Smooth muscle cell (in vitro differentiated cells): ENCODE measurements at regions not wholly inside any gene's neighbourhood (a gene's known extent, or its start where the extent isn't known, plus 50 kb on each side); places are given as distances from the start of the nearest gene placed in this dataset.

Source experiments
- DNase-seq: peaks from one replicate; lab custom pipeline; 2025; ENCODE audit not compliant: unreplicated experiment; lab: John Stamatoyannopoulos, UW
- H2AFZ ChIP-seq: fragments of 200-600 bp; sonication (generic); 2 replicates; pipeline ENCODE4 v1.6.0; 2016; ENCODE audit warnings: antibody characterized with exemption, low read depth, mild to moderate bottlenecking
- H3F3A ChIP-seq: fragments of 200-600 bp; sonication (generic); 2 replicates; pipeline ENCODE4 v1.6.0; 2017; ENCODE audit warnings: antibody characterized with exemption, low read depth
- H3K27ac ChIP-seq: fragments of 200-600 bp; sonication (generic); 2 replicates; pipeline ENCODE4 v1.5.1; 2016; ENCODE audit warnings: low read depth, mild to moderate bottlenecking
- H3K27me3 ChIP-seq: fragments of 200-600 bp; sonication (generic); 2 replicates; pipeline ENCODE4 v1.6.1; 2016; ENCODE audit warnings: low read depth, mild to moderate bottlenecking
- H3K36me3 ChIP-seq: fragments of 200-600 bp; sonication (generic); 2 replicates; pipeline ENCODE4 v1.5.1; 2016; ENCODE audit warnings: low read depth
- H3K4me1 ChIP-seq: fragments of 200-600 bp; sonication (generic); 2 replicates; pipeline ENCODE4 v1.5.1; 2016; ENCODE audit warnings: low read depth
- H3K4me2 ChIP-seq: fragments of 200-600 bp; sonication (generic); 2 replicates; pipeline ENCODE4 v1.6.0; 2016; ENCODE audit warnings: mild to moderate bottlenecking
- H3K4me3 ChIP-seq: fragments of 200-600 bp; sonication (generic); 2 replicates; pipeline ENCODE4 v1.5.1; 2016; ENCODE audit warnings: mild to moderate bottlenecking
- H3K79me2 ChIP-seq: fragments of 200-600 bp; sonication (generic); 2 replicates; pipeline ENCODE4 v1.6.0; 2016; ENCODE audit warnings: low read depth, mild to moderate bottlenecking
- H3K9ac ChIP-seq: fragments of 200-600 bp; sonication (generic); 2 replicates; pipeline ENCODE4 v1.6.0; 2016; ENCODE audit warnings: low read depth
- H3K9me3 ChIP-seq: fragments of 200-600 bp; sonication (generic); replicated peaks from 2 replicates; pipeline ENCODE4 v1.5.1; 2016; ENCODE audit warnings: low read depth
- H4K20me1 ChIP-seq: fragments of 200-600 bp; sonication (generic); 2 replicates; pipeline ENCODE4 v1.6.0; 2016; ENCODE audit warnings: low read depth
- CTCF ChIP-seq: fragments of 200-600 bp; sonication (generic); IDR thresholded peaks from 2 replicates; pipeline ENCODE4 v1.5.1; 2017; ENCODE audit warnings: borderline replicate concordance, mild to moderate bottlenecking, antibody characterized with exemption; ENCODE audit not compliant: insufficient read depth, poor library complexity, severe bottlenecking
- WGBS: methylation state at CpG from one replicate; pipeline ENCODE4 v1.1.7; 2016; ENCODE audit warnings: low lambda C conversion rate; 5-methylcytosine and 5-hydroxymethylcytosine counted together

GRCh38 chr2:43105586-43106558 is 120.5 kb downstream of the ZFP36L2 start:
- no peak for DNase-seq
- Histone ChIP-seq H3K27ac (peak overlapping the region; percentile 44), H3K79me2 (no peaks in the 10 kb centered on the region), H3K4me2 (no peak overlapping the region), H4K20me1 (no peaks in the 10 kb centered on the region), H3K36me3 (no peaks in the 10 kb centered on the region), H3F3A (peaks cover 9% of the 10 kb centered on the region), H3K9me3 (no peaks in the 10 kb centered on the region), H2AFZ (peak overlapping the region; percentile 53), H3K4me3 (no peak overlapping the region), H3K27me3 (no peaks in the 10 kb centered on the region), H3K4me1 (peaks cover 53% of the 10 kb centered on the region), H3K9ac (no peak overlapping the region)
- TF ChIP-seq CTCF: peak; percentile 28
- WGBS: 74% methylated on average over 4 of the region's 4 CpGs

GRCh38 chr2:43104763-43105162 is 121.6 kb downstream of the ZFP36L2 start:
- Histone ChIP-seq H3K79me2 (no peaks in the 10 kb centered on the region), H2AFZ (no peak overlapping the region), H4K20me1 (no peaks in the 10 kb centered on the region), H3K9ac (no peak overlapping the region), H3K9me3 (no peaks in the 10 kb centered on the region), H3K27me3 (no peaks in the 10 kb centered on the region), H3K36me3 (no peaks in the 10 kb centered on the region), H3K4me3 (no peak overlapping the region), H3F3A (peaks cover 9% of the 10 kb centered on the region), H3K4me1 (peaks cover 51% of the 10 kb centered on the region), H3K27ac (no peak overlapping the region), H3K4me2 (no peak overlapping the region)
- no peak for DNase-seq
- 97% methylated on average over 2 of the region's 2 CpGs for WGBS
- no peak for TF ChIP-seq CTCF

- no peak overlapping the region for H3K4me3 ChIP-seq
- peaks cover 9% of the 10 kb centered on the region for H3F3A ChIP-seq
- no peaks in the 10 kb centered on the region for H4K20me1 ChIP-seq
- H3K9me3 ChIP-seq: no peaks in the 10 kb centered on the region
- H3K9ac ChIP-seq: no peak overlapping the region
- WGBS: 95% methylated on average over 6 of the region's 6 CpGs
- no peak overlapping the region for H3K4me2 ChIP-seq
- H3K27me3 ChIP-seq: no peaks in the 10 kb centered on the region
- no peak for DNase-seq
- peaks cover 48% of the 10 kb centered on the region for H3K4me1 ChIP-seq
- H3K79me2 ChIP-seq: no peaks in the 10 kb centered on the region
- H2AFZ ChIP-seq: no peak overlapping the region
- no peaks in the 10 kb centered on the region for H3K36me3 ChIP-seq
- TF ChIP-seq CTCF: no peak
- no peak overlapping the region for H3K27ac ChIP-seq
These were observed 122.3 kb downstream of the ZFP36L2 start for GRCh38 chr2:43104106-43104505.

- Histone ChIP-seq H4K20me1 (no peaks in the 10 kb centered on the region), H3K9me3 (no peaks in the 10 kb centered on the region), H3K4me3 (no peak overlapping the region), H3K36me3 (no peaks in the 10 kb centered on the region), H2AFZ (peak overlapping the region; percentile 88), H3K9ac (no peak overlapping the region), H3K27ac (peak overlapping the region; percentile 60), H3F3A (peaks cover 9% of the 10 kb centered on the region), H3K79me2 (no peaks in the 10 kb centered on the region), H3K27me3 (no peaks in the 10 kb centered on the region), H3K4me2 (peak overlapping the region; percentile 2), H3K4me1 (peaks cover 48% of the 10 kb centered on the region)
- 86% methylated on average over 3 of the region's 3 CpGs for WGBS
- no peak for TF ChIP-seq CTCF
- no peak for DNase-seq
These were observed 123.4 kb downstream of the ZFP36L2 start for GRCh38 chr2:43103093-43103404.
